LNCaP clone FGC (cell line): ENCODE measurements at regions not wholly inside any gene's neighbourhood (a gene's known extent, or its start where the extent isn't known, plus 50 kb on each side); places are given as distances from the start of the nearest gene placed in this dataset.

Source experiments
- DNase-seq: peaks from one replicate; pipeline ENCODE4 v3.0.0-alpha.2; 2011; ENCODE audit warnings: low read depth
- H3K4me3 ChIP-seq: 2 replicates; pipeline ENCODE4 v1.5.1; 2011; ENCODE audit warnings: mild to moderate bottlenecking, low read depth, low read length, control low read depth
- TF ChIP-seq, protein P1 (sequence below): IDR thresholded peaks from 2 replicates; pipeline ENCODE4 v1.5.1; 2012; ENCODE audit warnings: mild to moderate bottlenecking; ENCODE audit not compliant: control insufficient read depth, insufficient read depth; ENCODE audit errors: extremely low read depth

DNA sequence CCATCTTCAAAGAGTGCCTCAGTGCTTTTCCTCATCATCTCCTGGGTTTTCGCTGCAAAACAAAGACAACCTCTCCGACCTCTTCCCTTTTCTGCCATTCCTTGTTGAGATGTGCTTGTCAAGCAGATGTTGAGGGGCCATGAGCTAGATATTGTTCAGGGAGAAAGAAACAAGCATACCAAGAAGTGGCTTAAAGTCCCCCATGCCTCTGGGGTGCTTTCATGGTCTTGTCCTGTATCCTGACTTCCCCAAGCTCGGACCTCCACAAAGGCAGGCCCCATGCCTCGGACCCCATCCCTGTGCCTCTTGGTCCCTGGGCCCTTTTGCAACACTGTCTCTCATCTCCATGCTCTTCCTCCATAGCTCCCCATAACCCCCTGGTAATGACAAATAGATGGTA, 103.8 kb downstream of the C1orf94 start:
- no peak for DNase-seq
- TF ChIP-seq, protein P1, sequence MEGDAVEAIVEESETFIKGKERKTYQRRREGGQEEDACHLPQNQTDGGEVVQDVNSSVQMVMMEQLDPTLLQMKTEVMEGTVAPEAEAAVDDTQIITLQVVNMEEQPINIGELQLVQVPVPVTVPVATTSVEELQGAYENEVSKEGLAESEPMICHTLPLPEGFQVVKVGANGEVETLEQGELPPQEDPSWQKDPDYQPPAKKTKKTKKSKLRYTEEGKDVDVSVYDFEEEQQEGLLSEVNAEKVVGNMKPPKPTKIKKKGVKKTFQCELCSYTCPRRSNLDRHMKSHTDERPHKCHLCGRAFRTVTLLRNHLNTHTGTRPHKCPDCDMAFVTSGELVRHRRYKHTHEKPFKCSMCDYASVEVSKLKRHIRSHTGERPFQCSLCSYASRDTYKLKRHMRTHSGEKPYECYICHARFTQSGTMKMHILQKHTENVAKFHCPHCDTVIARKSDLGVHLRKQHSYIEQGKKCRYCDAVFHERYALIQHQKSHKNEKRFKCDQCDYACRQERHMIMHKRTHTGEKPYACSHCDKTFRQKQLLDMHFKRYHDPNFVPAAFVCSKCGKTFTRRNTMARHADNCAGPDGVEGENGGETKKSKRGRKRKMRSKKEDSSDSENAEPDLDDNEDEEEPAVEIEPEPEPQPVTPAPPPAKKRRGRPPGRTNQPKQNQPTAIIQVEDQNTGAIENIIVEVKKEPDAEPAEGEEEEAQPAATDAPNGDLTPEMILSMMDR, result no peak
- no peak overlapping the region for H3K4me3 ChIP-seq

DNA sequence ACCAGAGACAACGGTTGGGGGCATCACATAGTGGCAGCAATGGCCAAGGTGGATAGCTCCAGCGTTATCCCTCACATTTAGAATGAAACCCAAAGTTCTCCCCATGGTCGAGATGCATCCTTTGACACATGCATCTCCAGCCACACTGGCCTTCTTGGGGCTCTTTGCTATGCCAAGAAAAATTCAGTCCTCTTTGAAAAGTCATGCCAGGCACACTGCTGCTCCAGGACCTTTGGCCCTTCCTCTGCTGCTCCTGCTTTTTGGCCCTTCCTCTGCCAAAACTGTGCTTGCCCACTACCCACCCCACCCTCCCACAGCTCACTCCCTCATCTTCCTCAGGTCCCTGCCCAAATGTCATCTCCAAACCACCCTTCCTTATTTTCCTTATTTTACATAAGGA, 106.4 kb downstream of the C1orf94 start:
- no peak for DNase-seq
- TF ChIP-seq, protein P1, result no peak
- no peak overlapping the region for H3K4me3 ChIP-seq

DNA sequence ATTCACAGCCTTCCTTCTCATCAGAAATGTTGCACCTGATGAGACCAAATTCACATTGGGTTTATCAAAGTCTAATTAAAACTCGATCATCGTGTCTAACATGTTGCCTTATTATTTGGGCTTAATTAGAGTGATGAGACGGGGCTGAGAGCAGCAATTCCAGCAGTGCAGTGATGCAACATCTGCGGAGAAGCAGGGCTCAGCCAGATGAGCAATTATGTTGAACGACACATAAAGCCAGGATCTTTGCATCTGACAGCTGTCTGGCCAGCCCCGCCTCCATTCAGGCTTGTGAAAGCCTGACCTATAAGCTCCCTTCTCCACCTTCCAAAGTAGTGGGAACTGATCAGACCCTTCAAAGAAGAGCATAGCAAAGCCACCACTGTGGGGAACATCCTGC, 109.8 kb downstream of the C1orf94 start:
- TF ChIP-seq, protein P1, result no peak
- DNase-seq, result no peak
- no peak overlapping the region for H3K4me3 ChIP-seq

DNA sequence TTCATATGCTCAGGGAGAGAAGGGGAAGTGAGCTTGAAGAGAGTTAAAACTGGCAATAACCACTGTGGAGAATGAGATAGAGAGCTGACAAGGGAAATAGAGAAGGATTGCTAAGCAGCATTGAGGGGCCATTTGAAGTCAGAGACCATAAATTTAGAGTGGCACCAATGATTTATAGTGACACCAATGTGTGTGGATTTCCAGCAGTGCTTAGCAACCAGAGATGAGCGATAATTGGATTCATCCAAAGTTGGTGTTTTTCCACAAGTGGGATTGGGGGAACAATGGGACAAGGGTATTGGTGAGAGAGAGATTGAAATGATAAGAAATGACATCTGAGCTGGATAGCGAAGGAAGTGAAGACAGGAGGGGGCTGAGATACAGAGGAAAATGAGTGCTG, 114.1 kb downstream of the C1orf94 start:
- no peak for DNase-seq
- H3K4me3 ChIP-seq, result no peak overlapping the region
- TF ChIP-seq, protein P1, result no peak

DNA sequence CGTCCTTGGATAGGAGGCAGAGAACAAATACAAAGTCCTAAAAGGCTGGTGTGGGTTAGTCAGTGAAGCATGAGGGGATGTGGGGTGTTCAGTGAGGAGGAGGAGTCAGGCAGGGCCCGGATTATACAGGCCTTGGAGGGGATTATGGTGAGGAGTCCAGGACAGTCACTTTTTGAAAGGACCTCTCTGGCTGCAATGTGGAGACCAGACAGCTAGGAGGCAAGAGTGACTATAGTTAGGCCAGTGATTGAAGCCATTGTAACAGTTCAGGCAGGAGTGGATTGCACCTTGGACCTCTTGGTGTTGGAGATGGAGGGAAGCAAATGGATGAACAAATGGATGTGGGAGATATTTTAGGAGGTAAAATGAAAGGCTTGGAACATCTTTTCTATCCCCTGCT, 115.8 kb downstream of the C1orf94 start:
- TF ChIP-seq, protein P1, result 0 out of 2 replicates have a peak, but pooled peaks have one; percentile 19
- DNase-seq, result no peak

DNA sequence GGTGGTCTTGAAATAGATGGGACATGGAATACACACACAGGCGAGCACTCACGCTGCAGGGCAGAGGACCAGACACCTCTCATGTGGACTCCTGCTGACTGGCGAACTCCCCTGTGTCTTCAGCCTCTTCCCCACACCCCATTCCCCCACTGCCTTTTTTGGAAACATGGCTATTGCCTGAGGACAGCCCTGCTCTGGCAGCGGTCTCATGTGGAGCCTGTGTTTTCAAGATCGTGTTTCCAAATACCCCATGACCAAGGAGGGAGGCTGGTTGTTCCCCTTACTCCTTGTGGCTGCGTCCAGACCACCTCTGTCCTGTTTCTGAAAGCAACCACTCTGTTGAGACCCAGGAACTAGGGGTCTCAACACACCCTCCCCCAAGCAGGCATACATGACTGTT, 119.4 kb downstream of the C1orf94 start:
- TF ChIP-seq, protein P1, result no peak
- DNase-seq, result no peak
- H3K4me3 ChIP-seq, result no peak overlapping the region

More for the DNA sequence above, 115.8 kb downstream of the C1orf94 start:
- no peak overlapping the region for H3K4me3 ChIP-seq

DNA sequence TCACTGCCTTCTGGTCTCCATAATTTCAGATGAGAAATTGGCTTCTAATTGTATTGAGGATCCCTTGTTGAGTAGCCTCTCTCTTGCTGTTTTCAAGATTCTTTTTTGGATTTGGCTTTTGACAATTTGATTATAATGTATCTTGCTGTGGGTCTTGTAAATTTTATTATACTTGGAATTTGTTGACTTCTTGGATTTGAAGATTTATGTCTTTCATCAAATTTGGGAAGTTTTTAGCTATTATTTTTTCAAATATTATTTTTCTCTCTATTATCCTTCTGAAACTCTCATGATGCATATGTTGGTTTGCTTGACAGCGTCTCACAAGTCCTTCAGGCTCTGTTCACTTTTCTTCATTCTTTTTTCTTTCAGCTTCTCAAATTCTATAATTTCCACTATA, 126.1 kb downstream of the C1orf94 start:
- TF ChIP-seq, protein P1, result no peak
- no peak overlapping the region for H3K4me3 ChIP-seq
- DNase-seq, result no peak
